H1 (cell line): ENCODE measurements at regions not wholly inside any gene's neighbourhood (a gene's known extent, or its start where the extent isn't known, plus 50 kb on each side); places are given as distances from the start of the nearest gene placed in this dataset.
A peak's percentile ranks its signal among the peaks of the same experiment; 100 is the strongest.

Experiments used
- CTCF ChIA-PET: fragments of 300-600 bp; sonication (Branson Sonifier 250); formaldehyde crosslinking; loops from one replicate; lab custom pipeline; 2021; ENCODE audit not compliant: partially characterized antibody; lab: Charles Lee
- POLR2A ChIA-PET: fragments of 300-600 bp; sonication (Branson Sonifier 250); formaldehyde crosslinking; loops from one replicate; lab custom pipeline; 2021; ENCODE audit warnings: inconsistent platforms; ENCODE audit not compliant: partially characterized antibody; lab: Charles Lee
- DNase-seq, 2 experiments: peaks; one replicate each; pipeline versions ENCODE4 v3.0.0 to v3.0.0-alpha.2; 2010 to 2022; ENCODE audit warnings: low spot score in 2 of 2, low read depth in 1 of 2, mixed read lengths in 1 of 2
- FAIRE-seq: peaks from 2 replicates; lab custom pipeline; 2011; peaks lifted over from hg19 to GRCh38; lab: Jason Lieb, UNC
- H2AFZ ChIP-seq: 2 replicates; pipeline ENCODE4 v1.8.1; 2012; ENCODE audit warnings: low read length, inconsistent platforms
- H2AK5ac ChIP-seq: 2 replicates; pipeline ENCODE4 v1.6.1; 2013; ENCODE audit warnings: low read depth, low read length
- H2BK120ac ChIP-seq: replicated peaks from 2 replicates; pipeline ENCODE3; 2013; ENCODE audit warnings: low read depth, low read length, inconsistent platforms
- H2BK12ac ChIP-seq: 2 replicates; pipeline ENCODE4 v1.6.1; 2013; ENCODE audit warnings: low read depth, low read length
- H2BK15ac ChIP-seq: 2 replicates; pipeline ENCODE4 v1.6.1; 2013; ENCODE audit warnings: low read length
- H2BK20ac ChIP-seq: 2 replicates; pipeline ENCODE4 v1.6.1; 2013; ENCODE audit warnings: low read length
- H2BK5ac ChIP-seq: 2 replicates; pipeline ENCODE4 v1.6.1; 2013; ENCODE audit warnings: low read depth, low read length
- H3K14ac ChIP-seq: 2 replicates; pipeline ENCODE4 v1.6.1; 2013; ENCODE audit warnings: inconsistent platforms; ENCODE audit not compliant: insufficient read length
- H3K18ac ChIP-seq: 2 replicates; pipeline ENCODE4 v1.6.1; 2013; ENCODE audit warnings: low read length; ENCODE audit errors: extremely low read depth
- H3K23ac ChIP-seq: 2 replicates; pipeline ENCODE4 v1.6.1; 2013; ENCODE audit warnings: inconsistent platforms; ENCODE audit not compliant: insufficient read length
- H3K23me2 ChIP-seq: 2 replicates; pipeline ENCODE4 v1.6.1; 2013; ENCODE audit warnings: low read depth, low read length
- H3K27ac ChIP-seq: 2 replicates; pipeline ENCODE4 v1.6.1; 2011; ENCODE audit warnings: low read depth, low read length, inconsistent platforms
- H3K27me3 ChIP-seq, 4 experiments: replicated peaks in 1 of 4; 1 replicate in 1 of 4; 2 replicates in 3 of 4; pipeline versions ENCODE4 v1.6.1 to v1.8.1; 2011 to 2013; ENCODE audit warnings: low read length in 3 of 4, mild to moderate bottlenecking in 3 of 4, inconsistent platforms in 2 of 4, mixed read lengths in 2 of 4, moderate library complexity in 1 of 4; ENCODE audit not compliant: control insufficient read depth in 3 of 4, insufficient read depth in 3 of 4; ENCODE audit errors: extremely low read depth in 1 of 4
- H3K36me3 ChIP-seq, 4 experiments: 2 replicates each; pipeline versions ENCODE4 v1.6.1 to v1.8.1; 2011 to 2013; ENCODE audit warnings: mild to moderate bottlenecking in 4 of 4, low read length in 3 of 4, moderate library complexity in 2 of 4, control low read depth in 1 of 4, inconsistent platforms in 1 of 4; ENCODE audit not compliant: insufficient read depth in 4 of 4, control insufficient read depth in 2 of 4
- H3K4ac ChIP-seq: replicated peaks from 2 replicates; pipeline ENCODE3; 2013; ENCODE audit warnings: low read length, low read depth, mixed read lengths, inconsistent platforms; ENCODE audit not compliant: insufficient read length
- H3K4me1 ChIP-seq, 4 experiments: replicated peaks in 1 of 4; 1 replicate in 1 of 4; 2 replicates in 3 of 4; pipeline versions ENCODE4 v1.6.1 to v1.8.1; 2011 to 2013; ENCODE audit warnings: low read length in 3 of 4, inconsistent platforms in 2 of 4, mixed read lengths in 1 of 4; ENCODE audit not compliant: insufficient read depth in 4 of 4, control insufficient read depth in 3 of 4
- H3K4me2 ChIP-seq, 2 experiments: 2 replicates each; pipeline versions ENCODE4 v1.6.1 to v1.8.1; 2011 to 2013; ENCODE audit warnings: low read depth in 2 of 2, low read length in 2 of 2, control low read depth in 1 of 2, inconsistent platforms in 1 of 2, mild to moderate bottlenecking in 1 of 2; ENCODE audit not compliant: insufficient read depth in 1 of 2
- H3K4me3 ChIP-seq, 4 experiments: fragments of 200-600, 300-600 bp in 1 of 4; sonication (generic), shearing (Covaris generic), sonication (Bioruptor Twin) in 1 of 4; 2 replicates each; pipeline versions ENCODE4 v1.5.1 to v1.8.1; 2011 to 2016; ENCODE audit warnings: low read length in 4 of 4, low read depth in 3 of 4, control low read depth in 2 of 4, inconsistent platforms in 2 of 4, mild to moderate bottlenecking in 2 of 4, mixed read lengths in 1 of 4, moderate library complexity in 1 of 4; ENCODE audit not compliant: insufficient read depth in 2 of 4; ENCODE audit errors: extremely low read depth in 1 of 4
- H3K56ac ChIP-seq: replicated peaks from 2 replicates; pipeline ENCODE3; 2013; ENCODE audit warnings: low read depth, mild to moderate bottlenecking, mixed read lengths, low read length, inconsistent platforms; ENCODE audit not compliant: insufficient read length
- H3K79me1 ChIP-seq: 2 replicates; pipeline ENCODE4 v1.6.1; 2013; ENCODE audit warnings: low read depth, low read length, control low read depth
- H3K79me2 ChIP-seq, 2 experiments: 2 replicates each; pipeline versions ENCODE4 v1.6.1 to v1.8.1; 2012 to 2013; ENCODE audit warnings: low read length in 2 of 2, mild to moderate bottlenecking in 2 of 2, inconsistent platforms in 1 of 2; ENCODE audit not compliant: insufficient read depth in 2 of 2, control insufficient read depth in 1 of 2
- H3K9ac ChIP-seq, 4 experiments: replicated peaks in 1 of 4; 1 replicate in 1 of 4; 2 replicates in 3 of 4; pipeline versions ENCODE4 v1.6.1 to v1.8.1; 2011 to 2013; ENCODE audit warnings: low read depth in 3 of 4, low read length in 3 of 4, control low read depth in 2 of 4, mild to moderate bottlenecking in 2 of 4, moderate library complexity in 2 of 4, inconsistent platforms in 1 of 4; ENCODE audit errors: extremely low read depth in 1 of 4
- H3K9me3 ChIP-seq, 2 experiments: 2 replicates each; pipeline versions ENCODE4 v1.6.1 to v1.8.1; 2012 to 2013; ENCODE audit warnings: mild to moderate bottlenecking in 2 of 2, moderate library complexity in 2 of 2, control low read depth in 1 of 2, inconsistent platforms in 1 of 2, low read depth in 1 of 2, low read length in 1 of 2, mixed read lengths in 1 of 2; ENCODE audit not compliant: insufficient read depth in 2 of 2
- H4K20me1 ChIP-seq, 2 experiments: replicated peaks in 1 of 2; 2 replicates each; pipeline versions ENCODE3 to v1.8.1; 2011 to 2013; ENCODE audit warnings: inconsistent platforms in 2 of 2, low read length in 2 of 2, mild to moderate bottlenecking in 1 of 2; ENCODE audit not compliant: insufficient read depth in 2 of 2, control insufficient read depth in 1 of 2
- H4K5ac ChIP-seq: 2 replicates; pipeline ENCODE4 v1.6.1; 2013; ENCODE audit warnings: low read length, low read depth, mixed read lengths, inconsistent platforms; ENCODE audit not compliant: insufficient read length
- H4K8ac ChIP-seq: 2 replicates; pipeline ENCODE4 v1.8.0; 2013; ENCODE audit warnings: mild to moderate bottlenecking, moderate library complexity, low read length, inconsistent platforms; ENCODE audit not compliant: insufficient read depth; ENCODE audit errors: extremely low read depth
- H4K91ac ChIP-seq: replicated peaks from 2 replicates; pipeline ENCODE3; 2013; ENCODE audit warnings: low read length, mixed read lengths, inconsistent platforms; ENCODE audit not compliant: insufficient read length
- CBX5 ChIP-seq: fragments of 300-800, 300-1000 bp; sonication (generic); IDR thresholded peaks from 2 replicates; pipeline ENCODE4 v1.7.1; 2016; ENCODE audit warnings: antibody characterized with exemption, low read length, low read depth
- CREB1 ChIP-seq: IDR thresholded peaks from 2 replicates; pipeline ENCODE4 v1.6.1; 2012; ENCODE audit warnings: inconsistent platforms
- HDAC2 ChIP-seq, 2 experiments: fragments of 300-600 bp in 1 of 2; sonication (generic) in 1 of 2; IDR thresholded peaks; 2 replicates each; pipeline ENCODE4 v1.6.1; 2011 to 2012; ENCODE audit warnings: low read depth in 2 of 2, low read length in 2 of 2, mild to moderate bottlenecking in 2 of 2, moderate library complexity in 2 of 2, borderline replicate concordance in 1 of 2, inconsistent platforms in 1 of 2
- KDM1A ChIP-seq: fragments of 200-600, 300-600 bp; sonication (generic); IDR thresholded peaks from 2 replicates; pipeline ENCODE4 v1.7.1; 2016; ENCODE audit warnings: mild to moderate bottlenecking, low read length, borderline replicate concordance
- KDM4A ChIP-seq: IDR thresholded peaks from one replicate; pipeline ENCODE4 v1.7.1; 2012; ENCODE audit warnings: low read depth, mild to moderate bottlenecking, moderate library complexity, low read length, inconsistent platforms; ENCODE audit not compliant: severe bottlenecking
- MAFK ChIP-seq: IDR thresholded peaks from 2 replicates; pipeline ENCODE4 v1.6.1; 2012; ENCODE audit warnings: low read depth, mild to moderate bottlenecking, improper control_type of control experiment, low read length
- POLR2A ChIP-seq, 2 experiments: IDR thresholded peaks; 1 replicate in 1 of 2; 2 replicates in 1 of 2; pipeline ENCODE4 v1.6.1; 2011; ENCODE audit warnings: low read depth in 2 of 2, low read length in 2 of 2, mild to moderate bottlenecking in 2 of 2; ENCODE audit errors: control extremely low read depth in 1 of 2
- POU5F1 ChIP-seq: IDR thresholded peaks from 2 replicates; pipeline ENCODE4 v1.6.1; 2011; ENCODE audit warnings: low read depth, mild to moderate bottlenecking, low read length, moderate library complexity
- RBBP5 ChIP-seq: IDR thresholded peaks from 2 replicates; pipeline ENCODE4 v1.7.1; 2012; ENCODE audit warnings: low read depth, mild to moderate bottlenecking, inconsistent platforms, low read length, moderate library complexity, borderline replicate concordance
- SIRT6 ChIP-seq: IDR thresholded peaks from one replicate; pipeline ENCODE4 v1.7.1; 2012; ENCODE audit warnings: low read length, inconsistent platforms
- TEAD4 ChIP-seq: IDR thresholded peaks from 2 replicates; pipeline ENCODE4 v1.6.1; 2012; ENCODE audit warnings: low read depth, low read length, inconsistent platforms, mixed read lengths
- TF ChIP-seq, protein P1 (sequence below): IDR thresholded peaks from 2 replicates; pipeline ENCODE4 v1.6.1; 2011; ENCODE audit warnings: low read depth, mild to moderate bottlenecking, low read length; ENCODE audit not compliant: insufficient read depth
- TF ChIP-seq, protein P2 (sequence below): IDR thresholded peaks from 2 replicates; pipeline ENCODE4 v1.6.1; 2012; ENCODE audit warnings: inconsistent platforms

DNA sequence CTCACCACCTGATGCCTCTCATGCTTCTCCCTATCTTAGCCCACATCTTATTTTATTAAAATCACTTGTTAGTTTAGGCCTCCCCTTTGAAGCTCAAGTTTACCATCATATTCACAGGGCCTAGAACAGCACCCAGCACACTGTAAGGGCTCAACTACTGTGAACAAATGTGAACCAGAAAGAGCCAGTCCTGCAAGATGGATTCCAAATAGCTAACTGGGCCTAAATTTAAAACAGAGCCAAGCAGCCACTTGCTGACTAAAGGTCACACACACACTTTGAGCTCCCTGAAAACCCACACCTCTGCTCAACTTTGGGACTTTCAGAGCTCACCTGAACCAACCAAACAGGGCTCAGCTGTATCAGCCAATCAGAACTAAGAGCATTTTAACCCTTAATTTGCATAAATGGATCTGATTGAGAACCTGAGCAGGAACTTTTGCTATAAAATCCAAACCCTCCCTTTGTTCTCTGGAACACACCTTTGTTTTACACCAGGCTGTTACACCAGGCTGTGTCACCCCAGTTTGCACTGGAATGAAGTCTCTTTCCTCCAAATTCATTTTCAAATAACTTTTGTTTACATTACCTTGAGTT, 62.1 kb upstream of the EXOC1L start:
- FAIRE-seq, result no peak
- Histone ChIP-seq H4K5ac (no peak overlapping the region), H3K23me2 (no peaks in the 10 kb centered on the region), H2AK5ac (no peak overlapping the region), H4K20me1 (no peaks in the 10 kb centered on the region), H2BK20ac (no peak overlapping the region), H3K4me3 (no peak overlapping the region), H3K79me2 (no peaks in the 10 kb centered on the region), H3K79me1 (no peaks in the 10 kb centered on the region), H3K27me3 (no peaks in the 10 kb centered on the region), H3K56ac (no peak overlapping the region), H2BK15ac (no peak overlapping the region), H3K9me3 (no peaks in the 10 kb centered on the region), H2AFZ (peak overlapping the region; percentile 76), H2BK5ac (no peak overlapping the region), H3K18ac (no peak overlapping the region), H4K8ac (no peak overlapping the region), H2BK12ac (no peak overlapping the region), H3K36me3 (no peaks in the 10 kb centered on the region), H2BK120ac (no peak overlapping the region), H3K4me2 (no peak overlapping the region), H3K4me1 (no peaks in the 10 kb centered on the region), H3K14ac (no peak overlapping the region), H4K91ac (no peak overlapping the region), H3K9ac (no peak overlapping the region), H3K4ac (no peak overlapping the region), H3K23ac (no peak overlapping the region), H3K27ac (no peak overlapping the region)
- CTCF ChIA-PET, result interaction anchor here (0.6 to 1.1 kb wide), 3 partner anchors 21 to 1613 kb away, joined by 3 to 4 read pairs (median 4); no protein-coding TSS in a partner anchor
- POLR2A ChIA-PET, result interaction anchor here (1.9 kb wide), 1 partner anchor 11 kb away, joined by 4 read pairs; no protein-coding TSS in a partner anchor
- TF ChIP-seq CBX5, result no peak
- no peak for TF ChIP-seq TEAD4
- TF ChIP-seq POU5F1, result no peak
- TF ChIP-seq RBBP5, result no peak
- TF ChIP-seq MAFK, result no peak
- TF ChIP-seq KDM1A, result no peak
- no peak for TF ChIP-seq HDAC2 (IDR thresholded peaks at IDR 0.05; ENCODE audit: borderline replicate concordance in 1 of 2, low read depth in 2 of 2, low read length in 2 of 2)
- TF ChIP-seq, protein P1, sequence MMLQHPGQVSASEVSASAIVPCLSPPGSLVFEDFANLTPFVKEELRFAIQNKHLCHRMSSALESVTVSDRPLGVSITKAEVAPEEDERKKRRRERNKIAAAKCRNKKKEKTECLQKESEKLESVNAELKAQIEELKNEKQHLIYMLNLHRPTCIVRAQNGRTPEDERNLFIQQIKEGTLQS, result no peak
- TF ChIP-seq, protein P2, sequence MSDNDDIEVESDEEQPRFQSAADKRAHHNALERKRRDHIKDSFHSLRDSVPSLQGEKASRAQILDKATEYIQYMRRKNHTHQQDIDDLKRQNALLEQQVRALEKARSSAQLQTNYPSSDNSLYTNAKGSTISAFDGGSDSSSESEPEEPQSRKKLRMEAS, result no peak
- TF ChIP-seq CREB1, result no peak
- TF ChIP-seq KDM4A, result no peak
- TF ChIP-seq POLR2A (IDR thresholded peaks at IDR 0.05; ENCODE audit: control extremely low read depth in 1 of 2, low read depth in 2 of 2, low read length in 2 of 2), result no peak
- no peak for TF ChIP-seq SIRT6
- DNase-seq, result no peak
